SH-SY5Y (cell line): ENCODE measurements at regions not wholly inside any gene's neighbourhood (a gene's known extent, or its start where the extent isn't known, plus 50 kb on each side); places are given as distances from the start of the nearest gene placed in this dataset.

Source experiments
- GATA2 ChIP-seq: IDR thresholded peaks from 2 replicates; pipeline ENCODE4 v1.6.1; 2011; ENCODE audit warnings: mild to moderate bottlenecking, low read depth, low read length
- GATA3 ChIP-seq: IDR thresholded peaks from 2 replicates; pipeline ENCODE4 v1.6.1; 2011; ENCODE audit warnings: low read depth, mild to moderate bottlenecking, low read length, moderate library complexity

- no peak for TF ChIP-seq GATA2
- TF ChIP-seq GATA3 = no peak
These were observed 650.3 kb upstream of the FAM241A start for GRCh38 chr4:111494971-111495370.
